ENCODE measurements at regions not wholly inside any gene's neighbourhood (a gene's known extent, or its start where the extent isn't known, plus 50 kb on each side); places are given as distances from the start of the nearest gene placed in this dataset.

DNA sequence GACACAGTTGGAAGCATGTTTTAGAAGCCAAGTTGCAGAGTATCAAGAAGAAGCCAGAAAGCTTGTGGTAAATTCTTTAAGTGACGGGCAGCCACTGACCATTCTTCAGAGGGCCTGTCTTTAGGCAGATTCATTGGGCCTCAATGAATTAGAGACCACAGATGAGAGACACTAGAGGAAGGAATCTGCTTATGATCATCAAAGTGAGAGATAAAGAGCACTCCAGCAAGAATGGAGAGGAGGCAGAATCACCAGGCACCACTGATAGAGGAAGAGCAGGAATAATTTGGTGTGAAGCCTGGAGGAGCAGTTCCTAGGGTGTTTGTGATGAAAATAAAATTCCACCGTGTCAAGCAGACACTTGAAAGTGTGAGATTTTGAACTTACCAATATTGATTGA lies 365.9 kb upstream of the SLC30A5 start:
- no peak for DNase-seq

DNA sequence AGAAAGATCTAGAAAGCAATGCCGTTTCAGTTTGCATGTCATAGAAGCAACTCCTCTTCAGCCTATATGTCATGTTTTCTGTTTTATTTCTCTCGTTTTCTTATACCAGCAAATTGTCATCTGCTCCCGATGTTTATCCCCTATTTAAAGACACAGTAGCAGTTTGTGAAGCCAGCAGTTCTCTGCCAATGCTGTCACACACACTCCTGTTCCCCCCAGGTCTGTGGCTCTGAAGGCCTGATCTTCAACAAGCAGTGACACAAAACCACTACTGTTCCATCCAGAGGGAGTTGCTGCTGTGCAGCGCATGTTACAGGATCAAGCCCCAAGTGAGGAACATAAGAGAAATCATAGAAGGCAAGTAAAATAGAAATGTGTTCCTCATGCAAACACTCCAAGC lies 364.1 kb upstream of the SLC30A5 start:
- no peak for DNase-seq

DNA sequence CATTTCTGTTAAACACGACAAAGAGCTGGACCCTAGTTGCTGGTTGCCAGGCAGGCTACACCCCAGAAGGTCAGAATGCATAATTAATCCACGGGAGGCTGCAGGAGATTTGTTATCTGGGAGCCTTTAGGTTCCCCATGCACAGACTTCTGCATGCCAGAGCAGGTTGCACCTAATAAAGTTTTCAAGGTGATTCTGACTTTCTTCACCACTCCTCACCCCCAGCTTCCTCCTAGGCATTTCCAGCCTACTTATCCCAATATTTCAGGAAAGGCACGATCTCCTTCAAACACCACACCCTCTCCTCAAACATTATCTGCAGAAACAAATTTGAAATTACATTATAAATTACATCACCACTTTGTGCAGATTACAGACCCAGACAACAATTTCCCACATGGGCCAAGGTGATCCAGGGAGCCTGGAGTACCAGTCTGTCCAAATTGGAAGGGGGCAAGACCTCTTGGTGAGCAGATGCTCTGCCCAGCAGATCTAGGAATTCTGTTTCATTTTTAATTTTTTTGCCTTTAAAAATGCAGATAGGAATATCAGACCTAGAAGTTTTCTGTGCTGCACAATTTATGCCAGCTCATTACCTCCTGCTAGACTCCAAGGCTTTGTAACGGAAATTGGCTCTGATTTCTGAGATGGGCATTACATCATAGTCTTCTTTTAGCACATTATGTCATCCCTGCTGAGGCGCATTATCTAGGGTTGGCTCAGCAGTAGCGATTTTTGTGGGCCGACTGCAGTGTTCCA lies 363.4 kb upstream of the SLC30A5 start:
- DNase-seq: peak; percentile 88

DNA sequence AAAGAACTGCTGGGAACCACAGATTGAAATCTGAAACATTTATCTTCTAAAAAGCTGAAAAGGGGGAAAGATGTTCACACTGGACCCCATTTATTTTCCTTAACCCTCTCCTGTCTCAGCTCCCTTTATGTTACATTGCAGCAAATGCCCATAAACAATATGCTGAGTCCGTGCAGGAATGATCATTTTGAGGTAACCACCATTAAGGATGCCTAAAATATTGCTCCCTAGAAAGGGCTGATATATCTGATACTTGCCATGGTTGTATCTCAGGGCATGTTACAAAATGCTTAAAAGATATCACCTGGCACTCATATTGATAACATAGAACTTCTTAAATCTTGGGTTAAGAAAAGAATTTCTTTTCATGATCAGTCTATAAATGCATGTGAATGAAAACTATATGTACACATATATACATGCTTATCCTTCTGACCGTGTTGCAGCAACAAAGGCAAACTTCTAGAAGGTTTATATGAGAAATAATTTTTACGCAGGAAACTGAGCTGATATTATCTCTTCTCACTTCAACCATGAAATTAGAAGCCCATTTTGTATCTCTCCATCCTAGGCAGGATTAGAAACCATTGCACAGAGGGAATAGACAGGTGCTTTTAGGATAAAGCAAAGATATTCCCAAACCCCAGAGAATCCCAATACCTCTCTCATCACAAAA lies 362.7 kb upstream of the SLC30A5 start:
- DNase-seq: no peak

DNA sequence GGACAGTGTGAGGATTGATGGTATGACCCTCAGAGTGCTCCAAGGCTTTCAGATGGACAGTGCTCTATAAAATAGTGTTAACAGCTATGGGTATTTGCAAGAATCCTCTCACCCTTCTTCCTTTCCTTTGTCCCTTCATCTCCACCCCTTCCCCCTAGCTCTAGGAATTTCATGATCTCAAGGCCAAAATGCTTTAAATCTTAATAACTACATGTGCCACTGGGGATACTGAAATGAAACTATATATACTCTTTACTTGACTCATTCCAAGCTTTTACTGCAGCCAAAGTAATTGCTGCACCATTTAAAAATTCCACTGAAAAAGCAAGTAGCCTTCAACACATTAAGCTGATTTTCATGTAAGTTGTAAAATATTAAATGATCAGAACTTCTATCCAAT lies 361.6 kb upstream of the SLC30A5 start:
- DNase-seq: no peak

DNA sequence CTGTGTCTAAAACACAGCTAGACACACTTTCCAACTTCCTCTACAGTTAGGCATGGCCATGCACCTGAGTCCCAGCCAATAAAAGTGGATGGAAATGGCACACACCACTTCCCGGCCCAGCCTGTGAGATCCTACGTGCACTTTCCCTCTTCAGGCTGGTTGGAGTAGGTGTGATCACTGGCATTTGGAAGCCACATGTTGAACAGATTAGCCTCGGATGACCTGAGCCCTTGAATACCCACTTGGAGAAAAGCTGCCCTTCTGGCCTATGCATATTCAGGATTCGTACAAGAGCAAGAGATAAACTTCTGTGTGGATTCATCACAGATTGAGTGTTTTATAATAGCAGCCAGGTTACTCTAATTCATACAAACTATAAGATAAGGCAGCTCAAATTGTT lies 359.0 kb upstream of the SLC30A5 start:
- no peak for DNase-seq

DNA sequence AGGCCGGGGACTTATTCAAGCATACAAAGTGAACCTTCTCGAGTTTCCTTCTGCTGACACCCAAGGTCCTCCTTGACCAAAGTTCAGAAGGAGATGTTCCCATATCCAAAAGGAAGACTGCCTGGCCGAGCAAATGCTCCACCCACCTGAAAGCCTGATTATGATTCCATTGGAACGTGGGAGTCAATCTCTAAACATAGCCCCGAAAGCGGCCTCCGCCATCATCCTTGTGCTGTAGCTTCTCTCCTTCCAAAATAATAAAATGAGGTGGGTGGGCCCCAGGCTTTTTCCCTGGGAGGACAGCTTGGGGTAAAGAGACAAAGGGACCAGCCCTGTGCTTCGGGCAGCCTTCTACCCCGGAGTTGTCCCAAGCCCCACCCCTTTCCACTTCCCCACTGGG lies 355.6 kb upstream of the SLC30A5 start:
- no peak for DNase-seq

DNA sequence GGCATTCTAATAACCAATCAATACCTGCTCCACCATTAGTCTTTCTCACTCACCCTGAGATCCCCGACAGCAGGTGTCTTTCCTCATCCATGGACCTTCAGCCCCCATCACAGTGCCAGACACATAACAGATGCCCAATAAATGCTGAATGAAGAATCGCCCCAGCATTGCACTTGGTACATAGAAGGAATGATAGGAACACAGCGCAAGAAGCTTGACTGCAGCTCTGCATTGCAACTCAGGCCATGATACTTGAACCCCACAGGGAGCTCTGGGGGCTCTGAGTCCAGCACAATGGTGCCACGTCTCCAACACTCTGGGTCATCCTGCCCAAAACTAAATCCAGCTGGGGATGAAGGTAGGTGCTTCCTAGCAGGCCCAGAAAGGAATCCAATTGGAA lies 355.0 kb upstream of the SLC30A5 start:
- no peak for DNase-seq

DNA sequence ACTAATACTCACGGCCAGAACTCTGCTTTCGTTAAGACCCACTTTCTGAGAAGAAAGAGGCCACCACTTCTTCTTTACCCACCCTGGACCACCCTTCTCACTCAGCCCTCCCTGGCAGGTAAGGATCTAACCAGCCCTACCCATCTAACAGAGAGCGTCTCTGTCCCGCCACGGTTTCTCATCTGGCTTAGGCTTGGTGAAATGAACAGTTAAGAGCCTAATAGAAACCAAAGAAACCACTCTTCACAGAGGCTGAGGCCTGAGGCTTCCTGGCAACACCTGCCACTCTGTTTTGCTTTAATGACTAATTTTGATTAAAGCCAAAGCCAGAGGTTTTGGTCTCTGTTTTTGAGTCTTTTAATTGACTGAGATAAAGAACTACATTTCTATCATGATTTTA lies 354.1 kb upstream of the SLC30A5 start:
- no peak for DNase-seq

DNA sequence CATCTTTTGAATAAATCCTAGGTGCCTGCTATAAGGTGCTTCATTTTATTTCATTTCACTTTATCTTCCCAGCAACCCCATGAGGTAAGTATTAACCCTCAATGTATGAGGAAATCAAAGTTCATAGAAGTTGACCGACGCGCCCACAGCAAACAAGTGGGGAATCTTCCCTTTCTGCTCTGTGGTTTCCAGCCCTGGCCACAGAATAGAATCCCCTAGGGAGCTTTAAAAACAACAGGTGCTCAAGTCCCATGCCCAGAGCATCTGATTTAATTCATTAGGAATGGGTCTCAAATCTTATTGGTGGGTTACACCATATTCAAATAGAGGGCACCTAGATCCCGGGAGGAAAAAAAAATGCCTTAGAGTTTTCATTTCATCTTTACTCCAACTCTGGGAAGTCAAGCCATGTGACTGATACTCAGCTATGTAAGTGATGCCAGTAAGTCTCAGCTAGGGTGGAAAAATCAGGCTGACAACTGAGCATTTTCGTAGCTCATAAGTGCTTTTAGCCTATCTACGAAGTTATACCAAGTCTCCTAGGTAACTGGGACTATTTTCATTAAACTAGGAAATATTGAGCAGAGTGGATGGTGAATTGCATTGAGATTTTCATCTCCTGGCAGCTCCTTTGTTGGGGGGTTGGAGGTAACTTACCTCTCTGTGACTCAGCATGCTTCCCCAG lies 353.4 kb upstream of the SLC30A5 start:
- DNase-seq: no peak

DNA sequence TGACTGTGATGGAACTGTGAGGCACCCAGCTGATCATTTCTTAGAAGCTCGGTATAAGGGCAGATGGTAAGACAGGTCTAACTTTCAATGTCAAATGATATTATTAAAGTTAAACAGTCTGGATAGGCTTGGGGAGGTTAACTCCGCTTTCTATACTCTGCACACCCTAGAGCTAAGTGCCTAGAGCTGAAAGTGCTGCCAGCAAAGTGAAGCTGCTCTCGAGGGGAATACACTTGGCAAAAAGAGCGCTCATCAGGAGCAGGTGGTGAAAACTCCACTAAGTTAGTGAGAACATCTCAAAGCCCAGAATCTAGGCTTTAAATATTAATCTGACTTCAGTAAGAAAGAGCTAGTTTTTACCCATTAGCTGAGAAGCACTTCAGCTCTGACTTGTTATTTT lies 349.6 kb upstream of the SLC30A5 start:
- no peak for DNase-seq

DNA sequence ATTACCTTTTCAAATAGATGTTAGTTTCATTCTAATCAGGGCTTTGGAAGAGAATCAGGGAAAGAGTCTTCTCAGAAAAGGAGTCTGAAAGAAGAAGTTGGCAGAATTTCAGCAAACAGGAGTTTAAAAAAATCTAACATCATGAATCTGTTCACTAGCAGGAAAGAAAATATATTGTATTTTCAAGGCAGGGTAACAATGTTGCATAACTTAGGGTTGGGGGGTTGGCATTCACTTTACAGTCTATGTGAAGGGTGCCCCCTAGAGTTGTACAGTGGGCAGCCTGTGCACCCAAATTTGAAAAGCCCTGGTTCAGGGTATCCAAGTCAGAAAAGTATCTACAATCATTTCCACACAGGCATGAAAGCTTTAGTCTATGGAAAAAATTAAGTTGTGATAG lies 348.4 kb upstream of the SLC30A5 start:
- DNase-seq: no peak

DNA sequence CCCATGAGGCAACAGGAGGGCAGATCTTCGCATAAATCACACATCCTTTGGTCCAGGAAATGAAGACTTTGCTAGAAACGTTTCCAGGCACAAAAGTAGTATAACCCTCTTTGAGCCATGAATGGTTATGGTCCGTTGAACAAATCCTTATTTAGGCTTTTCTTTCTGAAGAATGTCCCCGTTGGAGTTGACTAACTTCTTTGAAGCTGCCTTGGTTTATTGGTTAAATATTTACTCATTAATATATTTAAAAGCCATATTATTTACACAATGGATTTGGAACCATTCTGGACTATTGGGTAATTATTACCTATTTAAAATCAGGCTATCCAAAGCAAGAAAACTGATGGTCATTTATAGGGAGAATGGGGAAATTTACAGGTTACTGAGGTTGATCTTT lies 347.6 kb upstream of the SLC30A5 start:
- DNase-seq: no peak

DNA sequence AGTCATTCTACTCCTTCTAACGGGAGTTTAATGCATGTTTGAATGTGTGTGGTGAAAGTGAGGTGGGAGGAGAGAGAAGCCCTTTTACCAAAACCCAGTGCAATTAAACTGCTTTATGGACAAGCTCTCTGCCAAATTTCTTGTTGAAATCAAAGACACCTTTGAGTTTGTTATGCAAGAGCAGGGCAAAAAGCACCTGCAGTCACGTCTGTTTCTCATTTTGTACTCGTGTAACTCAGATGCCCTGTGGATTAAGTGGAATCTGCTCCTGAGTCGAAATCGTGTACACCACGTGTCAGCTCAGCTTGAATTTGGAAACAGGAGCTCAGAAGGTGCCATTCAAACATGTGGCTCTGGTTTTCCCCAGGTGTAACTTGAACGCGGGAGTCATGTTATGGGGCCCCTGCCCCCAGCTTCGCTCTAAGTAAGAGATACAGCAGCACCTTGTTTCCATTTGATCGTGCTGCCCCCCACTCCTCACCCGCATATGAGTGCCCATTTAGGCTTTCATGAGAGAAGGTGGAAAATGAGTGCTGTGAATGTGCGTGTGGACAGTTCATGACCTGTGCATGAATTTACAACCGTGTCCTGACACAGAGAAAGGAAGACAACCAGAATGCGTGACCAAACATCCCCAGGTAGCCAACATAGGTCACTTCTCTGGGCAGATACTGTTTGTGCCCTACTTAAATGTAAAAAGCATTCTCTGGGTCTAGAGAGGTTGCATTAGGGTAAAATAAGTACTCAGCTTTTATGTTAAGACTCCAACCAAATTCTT lies 347.0 kb upstream of the SLC30A5 start:
- DNase-seq: no peak

DNA sequence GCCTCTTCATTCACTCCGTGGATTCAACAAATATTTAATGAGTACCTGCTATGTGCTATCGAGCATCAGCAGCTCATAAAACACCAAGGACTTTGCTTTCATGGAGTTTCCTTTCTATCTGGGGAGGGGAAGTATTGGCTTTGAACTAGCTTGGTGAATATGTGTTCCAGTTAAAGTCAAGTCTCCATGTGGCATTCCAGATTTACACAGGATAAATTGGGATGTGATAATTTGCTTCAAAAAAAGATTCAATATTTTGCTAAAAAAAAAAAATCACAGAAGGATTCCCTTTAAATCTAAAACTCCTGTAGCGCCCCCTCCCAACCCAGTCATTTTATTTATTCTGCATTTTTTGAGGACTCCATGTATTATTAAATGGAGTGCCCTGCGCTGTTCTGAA lies 346.3 kb upstream of the SLC30A5 start:
- DNase-seq: no peak

DNA sequence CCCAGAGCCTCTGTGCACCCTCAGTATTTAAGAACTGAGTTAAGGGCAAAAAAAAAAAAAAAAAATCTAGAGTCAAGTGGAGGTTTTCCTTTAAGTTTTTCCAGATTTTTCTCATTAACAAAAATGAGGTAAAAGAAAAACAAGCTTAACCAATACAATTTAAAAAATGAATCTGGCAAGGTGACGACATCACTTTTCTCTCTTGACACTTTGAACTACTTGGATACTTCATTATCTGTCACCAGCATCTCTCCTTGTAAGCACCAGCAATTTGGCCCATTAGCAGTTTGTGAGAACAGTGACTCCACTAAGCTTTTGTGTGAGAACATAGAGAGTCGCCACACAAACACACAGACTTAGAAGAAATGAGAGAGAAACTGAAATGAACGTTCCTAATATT lies 345.7 kb upstream of the SLC30A5 start:
- peak; percentile 7 for DNase-seq

DNA sequence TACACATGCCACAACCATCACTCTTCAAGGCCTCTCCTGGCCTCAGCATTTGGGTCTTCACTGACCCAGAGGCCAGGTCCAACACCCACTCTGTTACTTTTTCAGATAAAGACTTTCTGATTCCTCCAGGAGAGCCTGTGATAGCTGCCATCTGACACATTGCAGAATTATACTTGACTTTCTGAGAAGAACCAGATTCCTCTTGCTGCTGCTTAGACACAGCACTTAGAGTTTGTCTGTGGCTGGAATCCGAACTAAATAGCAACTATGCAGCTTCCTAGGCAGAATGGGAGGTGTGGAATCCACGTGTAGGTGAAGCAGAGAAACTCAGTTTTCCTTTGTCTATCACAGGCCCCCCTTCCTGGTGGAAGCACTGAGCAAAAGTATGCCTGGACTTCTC lies 344.7 kb upstream of the SLC30A5 start:
- no peak for DNase-seq

DNA sequence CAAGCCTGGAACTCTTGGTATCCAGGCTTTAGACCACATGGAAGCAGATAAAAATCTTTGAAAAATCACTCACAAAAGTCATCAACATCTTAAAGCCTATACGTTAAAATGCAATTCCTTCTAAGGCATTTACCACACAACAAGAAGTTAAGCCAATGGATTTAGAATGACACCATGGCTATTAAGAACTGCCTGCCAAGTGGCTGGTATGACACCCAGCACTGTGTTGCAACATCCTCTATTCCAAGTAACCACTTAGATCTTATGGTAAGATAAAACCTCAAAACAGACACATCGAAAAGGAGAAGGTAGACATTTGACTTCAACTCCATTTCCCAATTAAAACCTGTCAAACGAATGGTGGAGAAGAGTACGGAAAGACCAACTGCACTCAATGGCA lies 344.2 kb upstream of the SLC30A5 start:
- peak; percentile 69 for DNase-seq

DNA sequence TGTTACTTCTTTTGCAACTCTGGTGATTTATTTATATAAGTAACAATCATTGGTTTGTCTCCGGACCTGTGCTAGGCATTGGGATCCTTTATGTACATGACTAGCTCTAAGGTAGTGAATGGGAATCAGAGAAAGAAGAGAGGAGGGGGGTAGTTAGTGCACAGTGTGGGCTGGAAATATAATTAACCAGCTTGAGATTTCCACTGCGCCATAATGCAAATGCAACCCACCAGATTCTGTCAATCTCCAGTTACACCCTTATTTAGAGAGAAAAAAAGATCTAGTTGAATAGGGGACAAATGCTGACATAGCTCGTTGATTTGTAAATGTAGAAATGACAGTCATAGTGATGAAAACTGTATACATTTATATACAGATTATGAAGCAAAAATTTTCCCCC lies 342.2 kb upstream of the SLC30A5 start:
- DNase-seq: no peak

DNA sequence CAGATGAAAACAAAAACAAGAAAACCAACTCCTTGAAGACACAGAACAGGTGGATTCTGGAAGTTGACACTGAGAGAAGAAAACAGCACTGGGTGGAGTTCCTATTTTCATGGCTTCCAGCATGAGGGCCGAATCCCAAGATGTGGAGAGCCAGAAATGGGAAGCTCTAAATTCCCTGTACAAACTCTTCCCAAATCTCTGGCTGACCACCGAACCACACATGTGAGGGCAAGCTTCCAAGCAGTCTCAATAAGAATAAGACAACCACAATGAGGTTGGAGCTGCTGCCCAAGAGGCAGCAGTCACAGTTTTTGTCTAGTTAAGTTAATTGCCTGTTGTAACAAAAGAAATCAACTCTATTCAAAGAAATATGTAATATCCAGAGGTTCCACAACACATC lies 339.3 kb upstream of the SLC30A5 start:
- no peak for DNase-seq

DNA sequence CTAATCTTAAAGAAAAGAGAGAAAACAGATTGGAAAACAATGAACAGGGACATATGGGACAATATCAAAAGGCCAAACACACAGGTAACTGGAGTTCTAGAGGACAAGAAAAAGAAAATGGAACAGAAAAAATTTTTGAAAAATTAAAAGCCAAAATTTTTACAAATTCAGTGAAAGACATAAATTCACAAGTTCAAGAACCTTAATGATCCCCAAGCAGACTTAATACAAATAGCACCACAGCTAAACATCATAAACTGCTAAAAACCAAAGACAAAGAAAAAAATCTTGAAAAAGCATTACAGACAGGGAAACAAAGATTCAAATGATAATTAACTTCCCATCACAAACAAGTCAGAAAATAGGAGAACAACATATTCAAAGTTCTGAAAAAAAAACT lies 338.5 kb upstream of the SLC30A5 start:
- no peak for DNase-seq

DNA sequence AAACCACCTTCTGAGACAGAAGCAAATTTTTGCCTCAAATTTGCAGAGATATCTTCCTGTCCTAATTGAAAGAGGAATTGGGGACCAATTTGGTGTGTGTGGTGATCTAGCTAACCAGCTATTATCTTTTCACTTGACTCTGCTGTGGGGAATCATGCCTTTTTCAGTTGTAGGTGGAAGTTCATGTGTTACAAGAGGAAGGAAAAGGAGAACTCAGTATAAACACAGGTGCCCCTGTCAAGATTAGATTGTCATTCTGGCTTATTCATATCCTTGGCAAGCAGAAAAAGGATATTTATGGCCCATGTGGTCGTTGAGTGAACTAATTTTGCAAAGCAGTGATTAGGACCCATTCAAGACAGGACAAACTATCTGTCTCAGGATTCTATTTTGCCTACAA lies 336.8 kb upstream of the SLC30A5 start:
- peak; percentile 2 for DNase-seq

DNA sequence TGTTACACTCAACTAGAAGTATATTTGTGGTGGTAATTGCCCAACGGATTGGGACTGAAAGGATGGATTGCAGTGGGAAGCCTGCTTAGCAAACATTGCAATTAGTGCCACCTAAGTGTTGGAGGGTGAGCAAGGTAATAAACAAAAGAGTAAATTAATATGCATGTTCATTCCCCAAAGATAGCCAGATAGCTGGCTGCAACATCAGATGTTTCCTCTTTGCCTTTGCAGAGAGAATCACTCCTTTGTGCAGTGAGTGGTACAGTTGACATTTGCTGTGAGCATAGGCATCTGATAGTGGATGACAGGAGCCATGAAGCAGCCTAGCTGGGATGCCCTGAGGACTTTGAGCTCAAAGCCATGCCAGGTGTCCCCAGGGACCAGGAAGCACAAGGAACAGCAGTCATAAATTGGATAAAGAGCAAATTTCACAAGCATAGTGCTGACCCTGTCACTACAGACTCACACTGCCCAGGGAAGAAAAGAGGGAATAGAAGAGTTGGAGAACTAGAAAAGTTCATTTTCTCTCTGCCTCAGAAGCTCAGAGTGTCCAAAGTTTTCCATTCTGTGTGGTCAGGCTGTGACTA lies 336.1 kb upstream of the SLC30A5 start:
- DNase-seq: no peak

Data from OCI-M1 (cell line).